OCI-LY1 (cell line): ENCODE measurements at regions not wholly inside any gene's neighbourhood (a gene's known extent, or its start where the extent isn't known, plus 50 kb on each side); places are given as distances from the start of the nearest gene placed in this dataset.

Experiments used
- H2AFZ ChIP-seq: fragments of 200-600 bp; sonication (generic), shearing (Covaris generic); 2 replicates; pipeline ENCODE4 v1.6.0; 2014; ENCODE audit warnings: antibody characterized with exemption, mild to moderate bottlenecking, low read length
- H3F3A ChIP-seq: fragments of 200-600 bp; sonication (generic), shearing (Covaris generic); 2 replicates; pipeline ENCODE4 v1.6.0; 2014; ENCODE audit warnings: mild to moderate bottlenecking, antibody characterized with exemption, low read length, moderate library complexity; ENCODE audit not compliant: insufficient read depth
- H3K27ac ChIP-seq: fragments of 200-600 bp; sonication (generic); 2 replicates; pipeline ENCODE4 v1.5.1; 2014; ENCODE audit warnings: low read length, mixed run types, mild to moderate bottlenecking, low read depth; ENCODE audit not compliant: poor library complexity, severe bottlenecking
- H3K27me3 ChIP-seq: fragments of 200-600 bp; sonication (generic); 2 replicates; pipeline ENCODE4 v1.6.0; 2014; ENCODE audit warnings: antibody characterized with exemption, mild to moderate bottlenecking, low read length, moderate library complexity; ENCODE audit not compliant: insufficient read depth
- H3K36me3 ChIP-seq: fragments of 200-600 bp; sonication (generic); 2 replicates; pipeline ENCODE4 v1.6.1; 2014; ENCODE audit warnings: mild to moderate bottlenecking, antibody characterized with exemption, low read length, moderate library complexity, mixed read lengths; ENCODE audit not compliant: insufficient read depth
- H3K4me1 ChIP-seq: fragments of 200-600 bp; sonication (generic); 2 replicates; pipeline ENCODE4 v1.5.1; 2014; ENCODE audit warnings: mild to moderate bottlenecking, low read length, moderate library complexity; ENCODE audit not compliant: insufficient read depth, severe bottlenecking
- H3K4me2 ChIP-seq: fragments of 200-600 bp; sonication (generic), shearing (Covaris generic); 2 replicates; pipeline ENCODE4 v1.6.1; 2014; ENCODE audit warnings: low read length
- H3K4me3 ChIP-seq: fragments of 200-600 bp; sonication (generic); 2 replicates; pipeline ENCODE4 v1.5.1; 2014; ENCODE audit warnings: low read length, low read depth, mild to moderate bottlenecking, mixed read lengths; ENCODE audit not compliant: poor library complexity, severe bottlenecking
- H3K79me2 ChIP-seq: fragments of 200-600 bp; shearing (Covaris generic); 2 replicates; pipeline ENCODE4 v1.6.1; 2016; ENCODE audit warnings: mixed run types, low read length, mixed read lengths; ENCODE audit not compliant: insufficient read depth
- H3K9ac ChIP-seq: fragments of 200-600 bp; sonication (generic), shearing (Covaris generic); 2 replicates; pipeline ENCODE4 v1.6.1; 2014; ENCODE audit warnings: mild to moderate bottlenecking, low read length, mixed read lengths
- H3K9me2 ChIP-seq: fragments of 200-600 bp; sonication (generic), shearing (Covaris generic); 2 replicates; pipeline ENCODE4 v1.6.1; 2014; ENCODE audit warnings: low read depth, mild to moderate bottlenecking, low read length, mixed read lengths
- H3K9me3 ChIP-seq: fragments of 200-600 bp; shearing (Covaris generic); 2 replicates; pipeline ENCODE4 v1.6.1; 2014; ENCODE audit warnings: low read length, mixed read lengths
- H4K20me1 ChIP-seq: fragments of 200-600 bp; sonication (generic), shearing (Covaris generic); 2 replicates; pipeline ENCODE4 v1.6.0; 2016; ENCODE audit warnings: mild to moderate bottlenecking, low read length; ENCODE audit not compliant: insufficient read depth
- CTCF ChIP-seq: fragments of 200-600 bp; sonication (generic), shearing (Covaris generic); IDR thresholded peaks from 2 replicates; pipeline ENCODE4 v1.5.1; 2017; ENCODE audit warnings: mild to moderate bottlenecking, antibody characterized with exemption, low read length, moderate library complexity, mixed read lengths
- EZH2 ChIP-seq: fragments of 200-600 bp; sonication (generic), shearing (Covaris generic); IDR thresholded peaks from 2 replicates; pipeline ENCODE4 v1.8.0; 2017; ENCODE audit warnings: borderline replicate concordance, mixed run types, mild to moderate bottlenecking, antibody characterized with exemption, low read length, moderate library complexity, mixed read lengths

- Histone ChIP-seq H2AFZ (no peak overlapping the region), H3K36me3 (no peaks in the 10 kb centered on the region), H4K20me1 (no peaks in the 10 kb centered on the region), H3K79me2 (no peaks in the 10 kb centered on the region), H3K27me3 (no peaks in the 10 kb centered on the region), H3K4me3 (no peak overlapping the region), H3K4me1 (no peaks in the 10 kb centered on the region), H3K27ac (no peak overlapping the region), H3F3A (no peaks in the 10 kb centered on the region), H3K9me3 (no peaks in the 10 kb centered on the region), H3K4me2 (no peak overlapping the region), H3K9me2 (no peaks in the 10 kb centered on the region), H3K9ac (no peak overlapping the region)
- no peak for TF ChIP-seq EZH2
- TF ChIP-seq CTCF = no peak
Measured at GRCh38 chr12:90024262-90024661, 315.6 kb upstream of the ATP2B1 start.

GRCh38 chr12:90023207-90023900, 314.7 kb upstream of the ATP2B1 start:
- Histone ChIP-seq H3K27ac (no peak overlapping the region), H3F3A (no peaks in the 10 kb centered on the region), H3K9ac (no peak overlapping the region), H3K9me2 (no peaks in the 10 kb centered on the region), H3K9me3 (no peaks in the 10 kb centered on the region), H3K4me2 (no peak overlapping the region), H3K79me2 (no peaks in the 10 kb centered on the region), H2AFZ (no peak overlapping the region), H4K20me1 (no peaks in the 10 kb centered on the region), H3K27me3 (no peaks in the 10 kb centered on the region), H3K36me3 (no peaks in the 10 kb centered on the region), H3K4me1 (no peaks in the 10 kb centered on the region), H3K4me3 (no peak overlapping the region)
- no peak for TF ChIP-seq CTCF
- TF ChIP-seq EZH2 = no peak

- Histone ChIP-seq H3K27me3 (no peaks in the 10 kb centered on the region), H3K79me2 (no peaks in the 10 kb centered on the region), H3K4me3 (no peak overlapping the region), H2AFZ (no peak overlapping the region), H3K9me3 (no peaks in the 10 kb centered on the region), H3K4me1 (no peaks in the 10 kb centered on the region), H3K27ac (no peak overlapping the region), H3K9me2 (no peaks in the 10 kb centered on the region), H3K9ac (no peak overlapping the region), H3F3A (no peaks in the 10 kb centered on the region), H3K36me3 (no peaks in the 10 kb centered on the region), H4K20me1 (no peaks in the 10 kb centered on the region), H3K4me2 (no peak overlapping the region)
- TF ChIP-seq CTCF = no peak
- no peak for TF ChIP-seq EZH2
Measured at GRCh38 chr12:90021795-90022440, 313.3 kb upstream of the ATP2B1 start.
